HCT116 (cell line): ENCODE measurements at regions not wholly inside any gene's neighbourhood (a gene's known extent, or its start where the extent isn't known, plus 50 kb on each side); places are given as distances from the start of the nearest gene placed in this dataset.

Experiments
- ATAC-seq: fragments of 200-7000 bp; cut with Tn5 transposase; 2 replicates; pipeline ENCODE4 v1.9.1; 2020; ENCODE audit warnings: mild to moderate bottlenecking, moderate library complexity
- BruUV-seq: library from RNA; stranded (reverse); fragments of 400-500 nt; replicated peaks from 2 replicates; lab custom pipeline; 2021; lab: Mats Ljungman, UMichigan
- CTCF ChIA-PET: fragments of 300-600 bp; sonication (Branson Sonifier 250); formaldehyde crosslinking; loops from one replicate; lab custom pipeline; 2021; ENCODE audit warnings: antibody characterized with exemption; lab: Charles Lee
- POLR2A ChIA-PET: fragments of 300-600, 350-600 bp; sonication (Branson Sonifier 250); formaldehyde crosslinking; loops from one replicate; lab custom pipeline; 2021; ENCODE audit warnings: antibody characterized with exemption; lab: Charles Lee
- RAD21 ChIA-PET, 2 experiments: fragments of 300-600 bp; sonication (Branson Sonifier 250); formaldehyde crosslinking; loops; one replicate each; lab custom pipeline; 2023; ENCODE audit warnings: low total read pairs in 2 of 2; ENCODE audit not compliant: uncharacterized antibody in 2 of 2, unreplicated experiment in 2 of 2, low non-redundant PET in 1 of 2; lab: Charles Lee
- DNase-seq: peaks from one replicate; pipeline ENCODE4 v3.0.0-alpha.2; 2010; ENCODE audit warnings: low read depth, low spot score
- H2AFZ ChIP-seq: fragments of 200-600 bp; shearing (Covaris generic), sonication (generic); 2 replicates; pipeline ENCODE4 v1.6.1; 2017; ENCODE audit warnings: low read depth, mixed run types, mixed read lengths, antibody characterized with exemption, low read length; ENCODE audit not compliant: poor library complexity, severe bottlenecking
- H3K27ac ChIP-seq: 2 replicates; pipeline ENCODE4 v1.5.1; 2012; ENCODE audit warnings: low read depth, low read length
- H3K27me3 ChIP-seq: fragments of 200-600 bp; sonication (generic); 2 replicates; pipeline ENCODE4 v1.6.1; 2016; ENCODE audit warnings: mixed run types, low read length, mixed read lengths; ENCODE audit not compliant: insufficient read depth
- H3K36me3 ChIP-seq, 2 experiments: fragments of 200-500 bp in 1 of 2; fragments of 200-600 bp in 1 of 2; sonication (Bioruptor generic) in 1 of 2; sonication (generic) in 1 of 2; 2 replicates each; pipeline versions ENCODE4 v1.5.1 to v1.6.1; 2014 to 2016; ENCODE audit warnings: low read length in 2 of 2, inconsistent platforms in 1 of 2, mixed read lengths in 1 of 2, mixed run types in 1 of 2; ENCODE audit not compliant: insufficient read depth in 2 of 2, control insufficient read depth in 1 of 2
- H3K4me1 ChIP-seq, 2 experiments: fragments of 200-600 bp in 1 of 2; sonication (generic) in 1 of 2; 2 replicates each; pipeline versions ENCODE4 v1.5.1 to v1.6.1; 2012 to 2017; ENCODE audit warnings: low read length in 2 of 2, inconsistent platforms in 1 of 2, mild to moderate bottlenecking in 1 of 2, mixed read lengths in 1 of 2, mixed run types in 1 of 2, moderate library complexity in 1 of 2; ENCODE audit not compliant: insufficient read depth in 2 of 2, control insufficient read depth in 1 of 2
- H3K4me2 ChIP-seq: fragments of 200-600 bp; sonication (generic); 2 replicates; pipeline ENCODE4 v1.6.1; 2017; ENCODE audit warnings: mixed run types, low read length, mixed read lengths
- H3K4me3 ChIP-seq, 2 experiments: fragments of 200-600 bp in 1 of 2; sonication (generic) in 1 of 2; replicated peaks in 1 of 2; 2 replicates each; pipeline ENCODE4 v1.5.1; 2011 to 2016; ENCODE audit warnings: low read length in 2 of 2, control low read depth in 1 of 2, low read depth in 1 of 2, mild to moderate bottlenecking in 1 of 2, mixed read lengths in 1 of 2, mixed run types in 1 of 2
- H3K79me2 ChIP-seq: fragments of 200-600 bp; sonication (generic); 2 replicates; pipeline ENCODE4 v1.6.1; 2017; ENCODE audit warnings: mild to moderate bottlenecking, mixed run types, low read length, moderate library complexity, mixed read lengths; ENCODE audit not compliant: insufficient read depth
- H3K9ac ChIP-seq: fragments of 200-600 bp; sonication (generic); 2 replicates; pipeline ENCODE4 v1.6.1; 2016; ENCODE audit warnings: low read length, mixed read lengths
- H3K9me2 ChIP-seq: fragments of 200-600 bp; sonication (generic), shearing (Covaris generic); 2 replicates; pipeline ENCODE4 v1.6.1; 2017; ENCODE audit warnings: mixed run types, mild to moderate bottlenecking, moderate library complexity; ENCODE audit not compliant: insufficient read depth
- H3K9me3 ChIP-seq, 2 experiments: fragments of 200-500 bp in 1 of 2; fragments of 200-600 bp in 1 of 2; sonication (Bioruptor generic) in 1 of 2; sonication (generic) in 1 of 2; 2 replicates each; pipeline ENCODE4 v1.6.1; 2014 to 2017; ENCODE audit warnings: low read length in 2 of 2, mixed read lengths in 2 of 2, inconsistent platforms in 1 of 2, low read depth in 1 of 2, mild to moderate bottlenecking in 1 of 2, mixed run types in 1 of 2, moderate library complexity in 1 of 2; ENCODE audit not compliant: control insufficient read depth in 1 of 2, insufficient read depth in 1 of 2
- H4K20me1 ChIP-seq: fragments of 200-600 bp; sonication (generic), shearing (Covaris generic); 2 replicates; pipeline ENCODE4 v1.6.1; 2017; ENCODE audit warnings: mixed run types, mild to moderate bottlenecking, moderate library complexity; ENCODE audit not compliant: insufficient read depth
- EGR1 ChIP-seq: IDR thresholded peaks from 2 replicates; pipeline ENCODE4 v1.6.1; 2012; ENCODE audit warnings: low read depth
- EZH2 ChIP-seq: fragments of 200-600 bp; sonication (generic); IDR thresholded peaks from 2 replicates; pipeline ENCODE4 v1.6.1; 2017; ENCODE audit warnings: antibody characterized with exemption, mixed run types
- POLR2A ChIP-seq: IDR thresholded peaks from 2 replicates; pipeline ENCODE4 v1.7.0; 2011; ENCODE audit warnings: borderline replicate concordance; ENCODE audit not compliant: insufficient read depth, insufficient read length; ENCODE audit errors: extremely low read depth
- POLR2AphosphoS5 ChIP-seq: IDR thresholded peaks from 2 replicates; pipeline ENCODE4 v1.6.1; 2011; ENCODE audit warnings: mild to moderate bottlenecking, low read depth, low read length, moderate library complexity
- RAD21 ChIP-seq: IDR thresholded peaks from 2 replicates; pipeline ENCODE4 v1.6.1; 2012; ENCODE audit warnings: low read depth, mild to moderate bottlenecking
- SP1 ChIP-seq: IDR thresholded peaks from 2 replicates; pipeline ENCODE4 v1.6.1; 2012; ENCODE audit warnings: low read depth
- TCF7L2 ChIP-seq: IDR thresholded peaks from 2 replicates; pipeline ENCODE4 v1.7.0; 2011; ENCODE audit warnings: borderline replicate concordance, inconsistent platforms; ENCODE audit not compliant: insufficient read depth, insufficient read length; ENCODE audit errors: extremely low read depth
- YY1 ChIP-seq: IDR thresholded peaks from 2 replicates; pipeline ENCODE4 v1.6.1; 2011; ENCODE audit warnings: low read length, low read depth, moderate library complexity, mild to moderate bottlenecking; ENCODE audit not compliant: insufficient replicate concordance; ENCODE audit errors: extremely low read depth
- ZNF274 ChIP-seq: fragments of 200-500 bp; sonication (Bioruptor generic); IDR thresholded peaks from 2 replicates; pipeline ENCODE4 v1.6.1; 2014; ENCODE audit warnings: mild to moderate bottlenecking, low read depth, low read length, inconsistent platforms
- intact Hi-C: fragments of 100-400 bp; cut with micrococcal nuclease; formaldehyde crosslinking; loops from 2 replicates; pipeline ENCODE4 v1.10.0; 2022

DNA sequence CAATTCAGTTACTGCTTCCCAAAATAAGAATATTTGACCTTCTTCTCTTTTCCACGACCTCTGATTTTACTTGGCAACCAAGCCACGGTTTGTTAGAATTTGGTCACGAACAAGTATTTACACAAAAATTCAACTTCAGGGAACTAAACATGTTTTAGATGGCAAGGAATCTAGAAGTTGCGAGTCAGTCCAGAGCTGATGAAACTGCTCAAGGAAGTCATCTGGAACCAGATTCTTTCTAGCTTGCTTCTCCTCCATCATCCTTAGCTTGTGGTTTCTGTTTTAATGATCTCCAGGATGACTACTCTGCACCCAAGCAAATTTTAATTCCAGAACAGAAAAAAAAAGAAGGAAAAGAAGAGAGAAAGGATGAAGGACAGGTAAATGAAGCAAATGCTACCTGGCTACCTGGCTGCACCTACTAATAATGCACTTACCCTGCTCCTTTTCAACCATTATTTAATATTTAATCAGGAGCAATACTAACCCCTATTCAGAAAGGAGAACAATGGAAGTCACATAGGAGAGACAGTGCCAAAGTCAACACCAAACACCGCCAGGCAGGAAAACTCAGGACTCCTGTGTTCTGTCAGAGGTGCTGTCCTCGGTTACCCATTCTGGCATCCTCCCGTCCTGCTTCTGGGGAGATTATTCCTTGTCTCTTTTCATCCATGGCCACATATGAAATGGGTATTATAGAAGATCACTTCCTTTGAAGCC lies 54.2 kb upstream of the RGS7 start:
- no peak for TF ChIP-seq ZNF274
- TF ChIP-seq SP1, result no peak
- TF ChIP-seq POLR2A, result no peak
- no peak for TF ChIP-seq YY1
- TF ChIP-seq TCF7L2, result no peak
- no peak for TF ChIP-seq EZH2
- no peak for TF ChIP-seq POLR2AphosphoS5
- no peak for TF ChIP-seq RAD21
- no peak for TF ChIP-seq EGR1
- ChIA-PET RAD21 (no interaction called here), POLR2A (no interaction called here), CTCF (no interaction called here)
- H3K36me3 ChIP-seq, result no peaks in the 10 kb centered on the region
- H3K27ac ChIP-seq, result no peak overlapping the region
- H2AFZ ChIP-seq, result no peak overlapping the region
- H3K9me2 ChIP-seq, result no peaks in the 10 kb centered on the region
- H3K79me2 ChIP-seq, result no peaks in the 10 kb centered on the region
- no TSS peak for BruUV-seq
- intact Hi-C loops, result no loop called here
- H3K4me2 ChIP-seq, result no peak overlapping the region
- H4K20me1 ChIP-seq, result no peaks in the 10 kb centered on the region
- H3K9me3 ChIP-seq, result no peaks in the 10 kb centered on the region
- no peak overlapping the region for H3K4me3 ChIP-seq
- DNase-seq, result no peak
- H3K27me3 ChIP-seq, result no peaks in the 10 kb centered on the region
- no peak overlapping the region for H3K9ac ChIP-seq
- ATAC-seq, result no peak
- no peaks in the 10 kb centered on the region for H3K4me1 ChIP-seq

- ChIA-PET RAD21 (no interaction called here), POLR2A (no interaction called here), CTCF (interaction anchor here (0.7 kb wide), 1 partner anchor 676 kb away, joined by 3 read pairs; no protein-coding TSS in a partner anchor)
- H3K9ac ChIP-seq, result no peak overlapping the region
- H3K4me3 ChIP-seq, result no peak overlapping the region
- H3K27ac ChIP-seq, result no peak overlapping the region
- ATAC-seq, result no peak
- no peaks in the 10 kb centered on the region for H3K27me3 ChIP-seq
- DNase-seq, result no peak
- H3K4me1 ChIP-seq, result no peaks in the 10 kb centered on the region
- H4K20me1 ChIP-seq, result no peaks in the 10 kb centered on the region
- no peaks in the 10 kb centered on the region for H3K36me3 ChIP-seq
- no peaks in the 10 kb centered on the region for H3K9me3 ChIP-seq
- H3K79me2 ChIP-seq, result no peaks in the 10 kb centered on the region
- H3K9me2 ChIP-seq, result no peaks in the 10 kb centered on the region
- BruUV-seq, result no TSS peak
- TF ChIP-seq EZH2, result no peak
- peak; percentile 28; the same call in 1 of the 2 replicates for TF ChIP-seq RAD21
- intact Hi-C loops, result no loop called here
- no peak overlapping the region for H2AFZ ChIP-seq
- H3K4me2 ChIP-seq, result no peak overlapping the region
Measured at GRCh38 chr1:241408170-241408569, 51.2 kb upstream of the RGS7 start.
